ENCODE measurements at regions not wholly inside any gene's neighbourhood (a gene's known extent, or its start where the extent isn't known, plus 50 kb on each side); places are given as distances from the start of the nearest gene placed in this dataset.

GRCh38 chr21:35664683-35665082, 395.6 kb downstream of the SETD4 start:
- no CpG with 5 or more reads among the region's 3 CpGs for WGBS (ENCODE audit: extremely low coverage, insufficient read length, low lambda C conversion rate)

More at GRCh38 chr21:35664683-35665082, 395.6 kb downstream of the SETD4 start:
- Mint-ChIP-seq H3K27ac (no peak overlapping the region), H3K36me3 (ENCODE audit: insufficient read depth in 1 of 3, low read depth in 3 of 3) (no peaks in the 10 kb centered on the region; a peak in 1 of 7 replicates), H3K4me1 (no peaks in the 10 kb centered on the region), H3K9me3 (no peaks in the 10 kb centered on the region), H3K4me3 (no peak overlapping the region), H3K27me3 (ENCODE audit: low read depth) (peaks cover 1% of the 10 kb centered on the region; the same call in 1 of the 2 replicates)
- no peak for DNase-seq
- no peak overlapping the region for H3K23ac ChIP-seq (ENCODE audit: insufficient read length, low read depth, low read length)
- no peak overlapping the region for H2BK15ac ChIP-seq (ENCODE audit: low read depth, low read length)
- H2BK20ac ChIP-seq (ENCODE audit: low read depth, low read length, poor library complexity, severe bottlenecking), result no peak overlapping the region
- no peaks in the 10 kb centered on the region for H3K23me2 ChIP-seq (ENCODE audit: insufficient read length, low read depth, low read length, poor library complexity, severe bottlenecking)
- H3K14ac ChIP-seq (ENCODE audit: insufficient read depth, low read length), result no peak overlapping the region
- no peaks in the 10 kb centered on the region for H3K9me3 ChIP-seq (ENCODE audit: control insufficient read depth, low read depth, low read length)
- H4K91ac ChIP-seq (ENCODE audit: insufficient read length, low read depth, low read length), result no peak overlapping the region
- no peak overlapping the region for H2AK5ac ChIP-seq (ENCODE audit: insufficient read length, low read length)
- H4K20me1 ChIP-seq (ENCODE audit: control insufficient read depth, insufficient read depth, insufficient read length), result no peaks in the 10 kb centered on the region
- H3K56ac ChIP-seq (ENCODE audit: insufficient read length, low read depth, low read length), result no peak overlapping the region
- H3K27ac ChIP-seq (ENCODE audit: insufficient read length, low read depth, low read length), result no peak overlapping the region
- no peaks in the 10 kb centered on the region for H3K27me3 ChIP-seq (ENCODE audit: insufficient read depth, low read length)
- no peak overlapping the region for H3K9ac ChIP-seq (ENCODE audit: extremely low read depth, insufficient read length, low read length)
- no peak overlapping the region for H2AFZ ChIP-seq (ENCODE audit: low read length)
- no peaks in the 10 kb centered on the region for H3K79me2 ChIP-seq (ENCODE audit: insufficient read depth, low read length)
- no peak overlapping the region for H3T11ph ChIP-seq (ENCODE audit: low read length)
- no peak overlapping the region for H3K4me2 ChIP-seq (ENCODE audit: insufficient read depth, insufficient read length, low read length)
- H3K4me1 ChIP-seq (ENCODE audit: insufficient read depth, low read length), result no peaks in the 10 kb centered on the region
- no peak overlapping the region for H4K5ac ChIP-seq (ENCODE audit: insufficient read length, low read depth, low read length)
- H2BK120ac ChIP-seq (ENCODE audit: low read depth, low read length, poor library complexity, severe bottlenecking), result no peak overlapping the region
- H4K8ac ChIP-seq (replicated peaks; ENCODE audit: insufficient read length, low read depth, low read length), result no peak overlapping the region
- no peak overlapping the region for H2BK12ac ChIP-seq (ENCODE audit: insufficient read length, low read depth, low read length)
- H3K79me1 ChIP-seq (ENCODE audit: insufficient read depth, low read depth, low read length, poor library complexity, severe bottlenecking), result no peaks in the 10 kb centered on the region
- no peak overlapping the region for H3K4ac ChIP-seq (ENCODE audit: low read depth, low read length)
- no peak overlapping the region for H2BK5ac ChIP-seq (ENCODE audit: insufficient read length, low read length)
- TF ChIP-seq CTCF (conservative IDR thresholded peaks at IDR 0.05), result no peak
- H3K18ac ChIP-seq (ENCODE audit: insufficient read length, low read depth, low read length), result no peak overlapping the region

Data from H9 (cell line).